Activated CD4-positive, alpha-beta memory T cell treated with anti-CD3 and anti-CD28 coated beads, Interleukin-2, amount 10 ng/mL, durations not matched to agents 7 days and 5 days (primary cell): ENCODE measurements at regions not wholly inside any gene's neighbourhood (a gene's known extent, or its start where the extent isn't known, plus 50 kb on each side); places are given as distances from the start of the nearest gene placed in this dataset.
A peak's percentile ranks its signal among the peaks of the same experiment; 100 is the strongest.

Experiments
- CTCF ChIA-PET: fragments of 350-600 bp; sonication (Branson Sonifier 250); formaldehyde crosslinking; loops from one replicate; lab custom pipeline; 2021; ENCODE audit warnings: antibody characterized with exemption, inconsistent platforms; lab: Charles Lee
- POLR2A ChIA-PET: fragments of 350-600 bp; sonication (Branson Sonifier 250); formaldehyde crosslinking; loops from one replicate; lab custom pipeline; 2021; ENCODE audit warnings: antibody characterized with exemption; lab: Charles Lee
- DNase-seq: peaks from one replicate; pipeline ENCODE4 v3.0.0-alpha.2; 2020
- H3K27ac Mint-ChIP-seq: one replicate; pipeline ENCODE4 v1.8.0; 2021; ENCODE audit warnings: mild to moderate bottlenecking, mixed read lengths
- H3K27me3 Mint-ChIP-seq: one replicate; pipeline ENCODE4 v1.8.0; 2021; ENCODE audit warnings: mixed read lengths
- H3K36me3 Mint-ChIP-seq: one replicate; pipeline ENCODE4 v1.8.0; 2021; ENCODE audit warnings: low read depth, mixed read lengths
- H3K4me1 Mint-ChIP-seq: one replicate; pipeline ENCODE4 v1.8.0; 2021; ENCODE audit warnings: mixed read lengths
- H3K4me3 Mint-ChIP-seq: one replicate; pipeline ENCODE4 v1.8.0; 2021; ENCODE audit warnings: mild to moderate bottlenecking, mixed read lengths
- H3K9me3 Mint-ChIP-seq: one replicate; pipeline ENCODE4 v1.8.0; 2021; ENCODE audit warnings: mixed read lengths

DNA sequence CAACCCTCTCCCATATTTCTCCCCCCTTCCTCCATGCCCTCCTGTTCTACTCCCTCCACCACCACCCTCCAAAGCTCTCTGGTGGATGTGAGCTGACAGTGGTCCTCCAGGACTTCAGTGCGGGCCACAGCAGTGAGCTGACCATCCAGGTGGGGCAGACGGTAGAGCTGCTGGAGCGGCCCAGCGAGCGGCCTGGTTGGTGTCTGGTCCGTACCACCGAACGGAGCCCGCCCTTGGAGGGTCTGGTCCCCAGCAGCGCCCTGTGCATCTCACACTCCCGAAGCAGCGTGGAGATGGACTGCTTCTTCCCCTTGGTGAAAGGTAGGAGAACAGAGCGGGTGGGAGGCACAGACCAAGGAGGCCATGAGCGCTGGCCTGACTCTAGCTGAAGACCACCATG is 167.5 kb upstream of the UMPS start:
- POLR2A ChIA-PET = interaction anchor here (0.5 kb wide), 1 partner anchor 117 kb away, joined by 3 read pairs; no protein-coding TSS in a partner anchor
- Mint-ChIP-seq H3K36me3 (no peaks in the 10 kb centered on the region), H3K4me3 (no peak overlapping the region), H3K27ac (no peak overlapping the region), H3K9me3 (no peaks in the 10 kb centered on the region), H3K4me1 (no peaks in the 10 kb centered on the region), H3K27me3 (peaks cover 41% of the 10 kb centered on the region)
- DNase-seq = no peak
- CTCF ChIA-PET = interaction anchor here (1.0 to 7.4 kb wide), 4 partner anchors 9 to 339 kb away, joined by 3 to 96 read pairs (median 4); no protein-coding TSS in a partner anchor

DNA sequence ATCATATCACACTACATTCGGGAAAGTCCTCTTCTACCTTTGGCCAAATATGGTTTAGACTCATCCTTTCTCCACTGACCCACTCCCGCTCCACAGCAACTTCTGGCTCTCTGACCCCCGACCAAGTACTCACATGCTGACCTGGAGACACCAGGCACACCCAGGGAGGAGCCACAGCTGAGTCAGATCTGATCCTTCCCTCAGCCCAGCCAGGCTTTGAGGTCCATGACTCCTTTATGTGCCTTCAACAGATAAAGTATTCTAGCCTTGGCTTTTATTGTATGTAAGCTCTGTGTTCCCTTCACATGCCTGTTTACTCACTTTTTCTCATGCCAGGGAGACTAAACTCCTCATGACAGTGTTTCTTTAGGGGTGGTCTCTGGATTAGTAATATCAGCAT is 166.9 kb upstream of the UMPS start:
- no peaks in the 10 kb centered on the region for H3K9me3 Mint-ChIP-seq
- H3K36me3 Mint-ChIP-seq = no peaks in the 10 kb centered on the region
- POLR2A ChIA-PET = no interaction called here
- H3K27ac Mint-ChIP-seq = no peak overlapping the region
- H3K4me1 Mint-ChIP-seq = no peaks in the 10 kb centered on the region
- peaks cover 39% of the 10 kb centered on the region for H3K27me3 Mint-ChIP-seq
- no peak overlapping the region for H3K4me3 Mint-ChIP-seq
- DNase-seq = no peak
- CTCF ChIA-PET = interaction anchor here (0.7 to 7.4 kb wide), 8 partner anchors 10 to 483 kb away, joined by 3 to 96 read pairs (median 3); no protein-coding TSS in a partner anchor

DNA sequence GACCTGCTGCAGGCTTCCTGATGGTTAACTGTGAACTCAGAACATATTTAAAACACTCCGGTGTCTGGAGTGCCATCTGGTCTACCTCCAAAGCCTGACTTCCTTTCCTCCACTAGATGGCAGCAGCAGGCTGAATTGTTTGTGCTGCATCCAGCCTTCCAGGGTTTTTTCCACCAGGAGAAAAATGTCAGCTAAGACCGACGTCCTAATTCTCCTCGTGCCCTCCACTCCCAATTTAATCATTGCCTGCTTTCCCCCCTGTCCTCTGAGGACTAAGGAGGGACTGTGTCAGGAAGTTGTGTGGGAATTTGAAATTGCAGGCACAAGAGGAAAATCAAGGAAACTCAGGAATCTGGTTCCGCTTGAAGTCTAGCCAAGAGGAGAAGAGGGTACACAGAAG is 165.2 kb upstream of the UMPS start:
- CTCF ChIA-PET = interaction anchor here (7.4 kb wide), 1 partner anchor 123 kb away, joined by 96 read pairs; no protein-coding TSS in a partner anchor
- Mint-ChIP-seq H3K27ac (no peak overlapping the region), H3K9me3 (no peaks in the 10 kb centered on the region), H3K36me3 (no peaks in the 10 kb centered on the region), H3K27me3 (peaks cover 36% of the 10 kb centered on the region), H3K4me1 (no peaks in the 10 kb centered on the region), H3K4me3 (no peak overlapping the region)
- DNase-seq = peak; percentile 53
- POLR2A ChIA-PET = no interaction called here

DNA sequence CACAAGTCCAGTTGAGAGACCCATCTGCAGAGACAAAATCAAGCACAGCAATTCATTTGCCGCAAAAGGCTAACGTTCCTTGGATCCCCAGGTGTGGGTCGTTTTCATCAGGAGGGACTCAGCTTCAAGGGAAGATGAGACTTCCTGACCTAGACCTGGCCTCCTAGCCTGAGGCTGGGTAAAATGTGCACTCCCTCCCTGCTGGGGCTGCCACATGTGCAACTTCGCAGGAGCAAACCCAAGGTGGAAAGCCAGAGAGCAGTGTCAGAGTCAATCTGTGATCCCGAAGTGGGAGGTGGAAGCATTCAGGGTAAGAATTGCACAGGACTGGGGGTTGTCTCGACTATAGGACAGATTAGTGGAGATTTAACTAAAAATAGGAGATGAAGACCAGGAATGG is 164.7 kb upstream of the UMPS start:
- POLR2A ChIA-PET = no interaction called here

DNA sequence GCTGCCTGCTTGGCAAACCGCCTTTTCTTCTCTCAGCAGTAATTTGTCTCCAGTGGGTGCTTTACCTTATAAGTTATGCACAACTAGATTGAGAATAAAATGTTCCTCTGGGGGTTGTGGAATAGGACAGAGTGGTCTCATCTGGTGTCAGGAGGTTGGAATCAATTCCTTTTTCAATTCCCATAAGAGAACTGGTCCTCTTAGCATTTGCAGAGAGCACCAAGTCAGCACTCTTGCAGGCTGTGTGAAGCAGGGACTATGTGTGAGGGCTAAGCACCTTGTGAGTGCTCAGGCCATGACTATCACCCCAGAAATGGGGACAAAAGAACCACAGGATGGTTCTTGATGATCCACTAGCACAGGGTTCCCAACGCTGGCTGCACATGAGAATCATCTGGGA is 163.6 kb upstream of the UMPS start:
- H3K36me3 Mint-ChIP-seq = no peaks in the 10 kb centered on the region
- H3K4me3 Mint-ChIP-seq = no peak overlapping the region
- H3K4me1 Mint-ChIP-seq = no peaks in the 10 kb centered on the region
- no peak overlapping the region for H3K27ac Mint-ChIP-seq
- H3K27me3 Mint-ChIP-seq = peaks cover 33% of the 10 kb centered on the region
- ChIA-PET POLR2A (no interaction called here), CTCF (interaction anchor here (7.4 kb wide), 1 partner anchor 121 kb away, joined by 96 read pairs; no protein-coding TSS in a partner anchor)
- H3K9me3 Mint-ChIP-seq = no peaks in the 10 kb centered on the region
- no peak for DNase-seq

More for the DNA sequence above, 164.7 kb upstream of the UMPS start:
- CTCF ChIA-PET = interaction anchor here (0.7 to 7.4 kb wide), 2 partner anchors 123 to 1705 kb away, joined by 3 to 96 read pairs; no protein-coding TSS in a partner anchor
- no peak for DNase-seq
- Mint-ChIP-seq H3K4me3 (no peak overlapping the region), H3K27ac (no peak overlapping the region), H3K4me1 (no peaks in the 10 kb centered on the region), H3K27me3 (peaks cover 34% of the 10 kb centered on the region), H3K36me3 (no peaks in the 10 kb centered on the region), H3K9me3 (no peaks in the 10 kb centered on the region)

DNA sequence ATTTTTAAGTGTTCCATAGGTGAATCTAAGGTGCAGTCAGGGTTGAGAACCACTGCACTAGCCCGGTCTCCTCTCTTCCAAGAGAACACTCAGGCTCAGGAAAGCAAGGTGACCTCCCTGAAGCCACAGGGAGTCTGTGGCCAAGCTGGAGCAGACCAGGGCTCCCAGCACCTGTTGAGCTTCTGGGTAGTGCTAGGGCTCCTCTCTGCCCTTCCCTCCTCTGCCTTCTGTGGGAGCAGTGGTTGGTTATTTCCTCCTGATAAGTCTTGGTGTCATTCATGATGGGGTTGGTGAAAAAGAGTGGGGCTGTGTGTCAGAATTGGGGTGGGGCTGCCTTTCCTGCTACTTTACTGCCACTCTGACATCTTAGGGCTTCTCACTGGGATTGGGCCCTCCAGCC is 163.1 kb upstream of the UMPS start:
- Mint-ChIP-seq H3K9me3 (no peaks in the 10 kb centered on the region), H3K36me3 (no peaks in the 10 kb centered on the region), H3K4me3 (no peak overlapping the region), H3K4me1 (no peaks in the 10 kb centered on the region), H3K27ac (no peak overlapping the region), H3K27me3 (peaks cover 33% of the 10 kb centered on the region)
- ChIA-PET CTCF (interaction anchor here (0.9 to 7.4 kb wide), 3 partner anchors 10 to 122 kb away, joined by 3 to 96 read pairs (median 3); no protein-coding TSS in a partner anchor), POLR2A (no interaction called here)
- no peak for DNase-seq

DNA sequence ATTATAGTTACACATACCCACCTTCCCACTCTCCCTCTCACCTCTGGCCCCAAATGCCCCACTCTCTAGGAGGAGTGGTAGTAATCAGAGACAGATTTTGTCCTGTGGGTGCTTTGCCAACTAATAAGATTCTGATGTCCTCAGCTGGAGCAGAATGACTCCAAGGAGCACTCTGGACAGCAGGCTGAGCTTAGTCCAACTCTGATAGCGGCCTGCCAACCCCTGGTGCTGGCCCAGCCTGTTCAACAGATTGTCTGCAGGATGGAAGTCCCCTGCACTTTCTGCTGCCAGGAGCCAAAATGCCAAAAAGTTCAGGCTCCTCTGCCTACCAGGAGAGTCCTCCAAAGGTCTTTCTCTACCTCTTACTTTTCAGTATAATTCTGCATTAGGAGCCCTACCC is 160.5 kb upstream of the UMPS start:
- no peaks in the 10 kb centered on the region for H3K9me3 Mint-ChIP-seq
- DNase-seq = no peak
- H3K27ac Mint-ChIP-seq = no peak overlapping the region
- CTCF ChIA-PET = interaction anchor here (1.0 to 3.0 kb wide), 2 partner anchors 9 to 120 kb away, joined by 3 to 21 read pairs; no protein-coding TSS in a partner anchor
- POLR2A ChIA-PET = no interaction called here
- H3K27me3 Mint-ChIP-seq = peaks cover 26% of the 10 kb centered on the region
- no peaks in the 10 kb centered on the region for H3K36me3 Mint-ChIP-seq
- H3K4me3 Mint-ChIP-seq = no peak overlapping the region
- no peaks in the 10 kb centered on the region for H3K4me1 Mint-ChIP-seq

DNA sequence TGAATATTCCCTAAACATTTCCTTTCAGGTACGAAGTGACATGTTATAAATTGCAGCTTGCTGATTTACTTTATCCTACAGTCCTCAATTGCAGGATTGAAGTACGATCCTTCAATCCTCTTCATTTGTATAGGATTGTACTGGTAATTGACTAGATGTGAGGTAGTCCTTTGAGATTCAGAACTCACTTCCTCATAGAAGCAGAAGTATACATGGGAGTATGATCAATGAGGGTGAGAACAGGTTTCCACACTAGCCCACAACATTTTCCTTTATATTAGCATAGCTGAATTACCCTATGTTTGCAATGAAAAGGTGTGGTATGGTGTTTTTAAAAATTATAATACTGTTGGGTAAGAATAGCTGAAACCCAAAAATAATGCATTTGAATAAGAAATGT is 160.0 kb upstream of the UMPS start:
- no peak for DNase-seq
- no peaks in the 10 kb centered on the region for H3K9me3 Mint-ChIP-seq
- CTCF ChIA-PET = interaction anchor here (1.6 to 3.0 kb wide), 2 partner anchors 9 to 119 kb away, joined by 6 to 21 read pairs; no protein-coding TSS in a partner anchor
- H3K27me3 Mint-ChIP-seq = peaks cover 25% of the 10 kb centered on the region
- no peak overlapping the region for H3K4me3 Mint-ChIP-seq
- POLR2A ChIA-PET = no interaction called here
- H3K4me1 Mint-ChIP-seq = no peaks in the 10 kb centered on the region
- H3K27ac Mint-ChIP-seq = no peak overlapping the region
- H3K36me3 Mint-ChIP-seq = no peaks in the 10 kb centered on the region

DNA sequence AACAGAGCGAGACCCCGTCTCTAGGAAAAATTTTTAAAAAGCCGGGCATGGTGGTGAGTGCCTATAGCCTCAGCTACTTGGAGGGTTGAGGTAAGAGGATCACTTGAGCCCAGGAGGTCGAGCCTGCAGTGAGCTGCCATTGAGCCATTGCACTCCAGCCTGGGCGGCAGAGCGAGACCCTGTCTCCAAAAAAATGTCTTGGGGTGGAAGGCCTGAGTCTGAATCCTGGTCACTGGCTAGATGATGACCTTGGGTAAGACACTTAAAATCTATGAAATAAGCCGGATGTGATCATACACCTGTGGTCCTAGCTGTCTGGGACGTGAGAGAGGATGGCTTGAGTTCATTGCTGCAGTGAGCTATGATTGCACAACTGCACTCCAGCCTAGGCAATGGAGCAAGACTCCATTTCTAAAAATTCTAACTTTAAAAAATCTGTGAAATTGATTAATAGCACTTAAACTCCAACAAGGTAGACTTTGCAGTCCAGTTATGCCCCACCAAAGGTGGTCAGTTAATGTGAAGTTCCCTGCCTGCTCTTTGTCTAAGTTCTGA is 157.3 kb upstream of the UMPS start:
- POLR2A ChIA-PET = no interaction called here
- no peaks in the 10 kb centered on the region for H3K9me3 Mint-ChIP-seq
- no peak for DNase-seq
- CTCF ChIA-PET = no interaction called here
- H3K27me3 Mint-ChIP-seq = peaks cover 19% of the 10 kb centered on the region
- no peaks in the 10 kb centered on the region for H3K36me3 Mint-ChIP-seq
- H3K4me1 Mint-ChIP-seq = peaks cover 2% of the 10 kb centered on the region
- H3K4me3 Mint-ChIP-seq = no peak overlapping the region
- H3K27ac Mint-ChIP-seq = no peak overlapping the region

DNA sequence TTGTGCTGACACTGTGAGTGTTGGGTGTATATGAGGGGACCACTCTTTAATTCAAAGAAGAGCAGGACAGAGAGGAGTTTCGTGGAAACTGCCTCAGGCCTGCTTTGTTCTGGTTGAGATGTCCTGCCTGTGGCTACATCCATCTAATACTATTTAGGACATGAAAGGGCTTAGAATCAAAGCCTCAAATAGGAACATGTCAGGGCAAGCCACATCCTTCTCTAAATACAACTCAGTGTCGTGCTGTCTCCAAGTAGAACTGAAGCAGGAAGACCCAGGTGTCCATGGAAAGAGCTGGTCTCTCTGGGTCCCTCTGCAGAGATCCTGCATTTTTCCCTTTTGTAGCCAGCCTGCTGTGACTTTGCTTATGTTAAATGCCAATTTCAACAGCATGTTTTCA is 156.2 kb upstream of the UMPS start:
- ChIA-PET POLR2A (no interaction called here), CTCF (no interaction called here)
- Mint-ChIP-seq H3K9me3 (no peaks in the 10 kb centered on the region), H3K36me3 (no peaks in the 10 kb centered on the region), H3K27ac (no peak overlapping the region), H3K27me3 (peaks cover 18% of the 10 kb centered on the region), H3K4me1 (peaks cover 2% of the 10 kb centered on the region), H3K4me3 (no peak overlapping the region)
- DNase-seq = no peak

DNA sequence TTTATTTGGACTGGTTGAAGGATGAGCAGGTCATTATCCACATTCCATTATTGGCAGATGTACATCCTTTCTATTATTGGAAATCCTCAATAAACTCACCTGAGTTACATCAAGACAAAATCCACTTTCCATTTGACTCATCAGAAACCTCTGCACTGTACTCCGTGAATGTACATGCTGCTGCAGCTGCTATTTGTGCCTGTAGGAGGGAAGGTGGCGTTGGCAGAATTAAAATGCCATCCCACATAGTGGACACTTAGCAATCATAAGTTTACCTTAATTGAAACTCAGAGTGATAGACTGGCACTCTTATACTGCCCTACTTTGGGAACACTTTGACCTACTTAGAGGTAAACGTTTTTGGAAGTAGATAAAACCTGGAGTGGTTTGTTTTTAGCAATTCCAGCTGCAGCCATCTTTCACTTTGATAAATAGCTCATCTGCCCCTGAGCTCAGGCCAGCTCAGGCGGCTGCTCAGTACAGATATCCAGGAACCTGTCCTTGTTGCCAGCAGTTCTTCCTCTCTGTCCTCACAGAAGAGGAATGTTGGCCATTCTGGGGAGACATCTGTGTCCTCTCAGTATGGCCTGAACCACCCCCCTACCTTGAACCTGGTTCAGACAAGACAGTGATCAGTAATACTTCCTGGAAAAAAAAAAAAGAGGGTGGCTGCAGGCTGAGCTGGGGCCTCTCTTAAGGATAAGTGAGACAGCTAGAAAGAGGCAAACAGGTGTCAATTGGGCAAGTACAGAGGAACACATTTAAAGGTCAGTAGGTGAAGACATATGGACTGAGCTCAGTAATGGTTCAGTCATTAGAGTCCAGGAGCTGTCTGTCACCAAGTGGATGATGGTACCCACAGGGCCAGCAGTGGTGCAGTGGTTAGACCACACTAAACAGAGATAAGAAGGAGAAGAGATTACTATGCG is 153.4 kb upstream of the UMPS start:
- Mint-ChIP-seq H3K4me1 (peaks cover 2% of the 10 kb centered on the region), H3K27me3 (peaks cover 20% of the 10 kb centered on the region), H3K4me3 (no peak overlapping the region), H3K9me3 (no peaks in the 10 kb centered on the region), H3K36me3 (no peaks in the 10 kb centered on the region), H3K27ac (no peak overlapping the region)
- ChIA-PET CTCF (interaction anchor here (0.9 to 2.3 kb wide), 4 partner anchors 9 to 122 kb away, joined by 3 to 6 read pairs (median 3); no protein-coding TSS in a partner anchor), POLR2A (interaction anchor here (1.0 kb wide), 1 partner anchor 113 kb away, joined by 3 read pairs; no protein-coding TSS in a partner anchor)
- no peak for DNase-seq

DNA sequence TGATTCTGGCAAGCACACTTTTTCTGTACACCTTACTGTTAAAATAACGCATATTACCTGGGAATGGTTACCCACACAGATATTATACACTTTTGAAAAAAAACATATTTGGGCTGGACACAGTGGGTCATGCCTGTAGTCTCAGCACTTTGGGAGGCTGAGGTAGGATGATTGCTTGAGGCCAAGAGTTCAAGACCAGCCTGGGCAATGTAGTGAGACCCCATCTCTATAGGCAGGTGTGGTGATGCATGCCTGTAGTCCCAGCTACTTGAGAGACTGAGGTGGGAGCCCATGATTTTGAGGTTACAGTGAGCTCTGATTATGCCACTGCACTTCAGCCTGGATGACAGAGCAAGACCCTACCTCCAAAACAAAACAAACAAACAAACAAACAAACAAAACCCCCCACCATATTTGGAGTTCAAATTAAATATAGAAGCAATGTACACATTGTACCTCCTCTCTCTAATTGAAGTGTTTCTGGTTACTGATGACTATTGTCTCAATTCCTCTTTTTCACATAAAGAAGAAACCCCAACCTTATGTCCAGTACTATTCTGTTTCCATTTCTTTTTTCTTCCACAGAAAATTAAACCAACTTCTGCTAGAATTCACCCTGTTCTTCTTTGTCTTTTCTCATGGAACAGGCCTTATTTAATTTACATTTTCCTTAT is 152.6 kb upstream of the UMPS start:
- Mint-ChIP-seq H3K4me3 (no peak overlapping the region), H3K36me3 (no peaks in the 10 kb centered on the region), H3K9me3 (no peaks in the 10 kb centered on the region), H3K27ac (no peak overlapping the region), H3K4me1 (peaks cover 2% of the 10 kb centered on the region), H3K27me3 (peaks cover 24% of the 10 kb centered on the region)
- CTCF ChIA-PET = interaction anchor here (1.2 to 2.3 kb wide), 3 partner anchors 10 to 113 kb away, joined by 3 to 6 read pairs (median 3); no protein-coding TSS in a partner anchor
- DNase-seq = no peak
- POLR2A ChIA-PET = interaction anchor here (1.0 kb wide), 1 partner anchor 112 kb away, joined by 3 read pairs; no protein-coding TSS in a partner anchor
